ENCODE measurements at regions not wholly inside any gene's neighbourhood (a gene's known extent, or its start where the extent isn't known, plus 50 kb on each side); places are given as distances from the start of the nearest gene placed in this dataset.

DNA sequence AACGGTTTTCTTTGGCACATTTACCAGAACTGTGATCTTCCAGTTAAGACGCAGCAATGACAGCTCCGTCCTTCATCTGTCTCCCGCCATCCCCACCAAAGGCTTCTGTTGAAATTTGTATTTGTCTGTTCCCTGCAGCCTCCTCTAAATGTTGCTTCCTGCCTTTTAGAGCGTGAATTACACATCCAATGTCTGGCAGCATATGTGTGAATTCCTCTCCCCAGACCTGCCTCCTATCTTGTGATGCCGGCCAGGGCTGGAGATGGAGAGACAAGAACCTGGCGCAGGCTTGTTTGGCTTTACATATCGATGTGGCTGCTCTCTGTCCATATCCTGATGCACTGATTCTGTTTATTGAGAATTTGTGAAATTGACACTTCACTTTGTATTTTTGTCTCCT, 738.4 kb upstream of the TMEM132C start:
- Histone ChIP-seq H3K36me3 (ENCODE audit: insufficient read depth, low read length) (no peaks in the 10 kb centered on the region), H3K9me3 (ENCODE audit: control insufficient read depth, insufficient read depth, low read length) (no peaks in the 10 kb centered on the region), H3K4me1 (ENCODE audit: insufficient read depth, low read length) (no peaks in the 10 kb centered on the region), H3K9ac (ENCODE audit: low read depth, low read length) (no peak overlapping the region)

DNA sequence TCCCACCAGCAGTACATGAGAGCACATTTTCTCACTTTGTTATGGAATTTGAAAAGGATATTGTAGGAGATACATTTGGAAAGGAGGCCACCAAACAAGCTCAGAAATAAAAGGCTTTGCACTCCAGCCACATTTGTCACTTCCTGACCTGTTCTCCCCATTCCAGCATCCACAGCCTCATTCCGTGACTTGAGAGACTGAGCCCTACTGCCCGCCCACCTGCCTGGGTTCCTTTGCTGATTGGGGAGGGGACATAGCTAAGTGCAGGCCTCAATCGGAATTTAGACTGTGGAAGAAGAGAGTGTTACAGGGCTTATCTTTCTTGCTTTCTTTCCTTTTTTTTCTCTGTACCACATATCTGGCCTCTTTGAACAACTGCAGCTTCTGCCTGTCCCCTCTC, 735.4 kb upstream of the TMEM132C start:
- Histone ChIP-seq H3K9ac (ENCODE audit: low read depth, low read length) (no peak overlapping the region), H3K4me1 (ENCODE audit: insufficient read depth, low read length) (no peaks in the 10 kb centered on the region), H3K36me3 (ENCODE audit: insufficient read depth, low read length) (no peaks in the 10 kb centered on the region), H3K9me3 (ENCODE audit: control insufficient read depth, insufficient read depth, low read length) (peaks cover 2% of the 10 kb centered on the region; the same call in 1 of the 2 replicates)

DNA sequence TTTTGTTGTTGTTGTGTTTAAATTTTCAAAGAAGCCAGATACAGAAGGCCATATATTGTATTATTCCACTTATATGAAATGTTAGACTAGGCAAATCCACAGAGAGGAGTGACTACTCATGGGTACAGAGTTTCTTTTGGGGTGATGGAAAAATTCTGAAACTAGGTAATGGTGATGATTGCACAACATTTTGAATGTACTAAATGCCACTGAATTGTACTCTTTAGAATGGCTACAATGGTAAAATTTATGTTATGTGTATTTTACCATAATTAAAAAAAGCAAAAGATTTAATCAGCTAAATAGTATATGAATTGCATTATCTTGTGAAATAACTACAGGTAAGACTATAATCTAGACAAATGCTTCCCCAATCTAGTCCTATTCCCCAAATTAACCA, 733.6 kb upstream of the TMEM132C start:
- Histone ChIP-seq H3K36me3 (ENCODE audit: insufficient read depth, low read length) (no peaks in the 10 kb centered on the region), H3K9me3 (ENCODE audit: control insufficient read depth, insufficient read depth, low read length) (peaks cover 2% of the 10 kb centered on the region; the same call in 1 of the 2 replicates)

DNA sequence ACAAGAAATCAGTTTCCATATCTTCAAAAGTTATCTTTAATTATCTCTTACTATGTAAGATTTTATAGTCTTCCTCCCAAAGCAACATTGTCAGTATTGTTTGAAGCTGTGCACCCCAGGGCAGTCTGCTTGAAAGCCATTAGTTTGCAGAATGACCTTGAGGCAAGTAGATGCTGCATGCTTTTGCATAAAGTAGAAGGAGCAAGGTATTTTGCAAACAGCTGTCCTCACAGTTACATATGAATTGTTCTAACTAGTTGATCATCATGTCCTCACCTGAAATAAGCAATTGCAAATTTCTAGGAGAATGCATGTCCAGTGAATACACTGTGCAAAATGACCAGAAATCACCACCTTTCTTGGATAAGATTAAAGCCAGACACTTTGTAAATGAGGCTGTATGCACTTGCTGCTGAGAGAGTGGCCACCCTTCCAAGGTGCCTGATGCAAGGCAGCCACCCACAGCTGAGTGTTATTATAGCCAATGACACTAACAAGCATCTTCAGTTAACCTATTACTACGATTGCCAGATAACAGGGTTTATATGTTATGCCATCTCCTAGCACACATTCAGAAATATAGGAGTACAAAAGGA, 730.0 kb upstream of the TMEM132C start:
- no peak overlapping the region for H3K9ac ChIP-seq (ENCODE audit: low read depth, low read length)
- H3K9me3 ChIP-seq (ENCODE audit: control insufficient read depth, insufficient read depth, low read length) = peaks cover 2% of the 10 kb centered on the region; the same call in 1 of the 2 replicates

More for the DNA sequence above, 733.6 kb upstream of the TMEM132C start:
- Histone ChIP-seq H3K9ac (ENCODE audit: low read depth, low read length) (no peak overlapping the region), H3K4me1 (ENCODE audit: insufficient read depth, low read length) (no peaks in the 10 kb centered on the region)

DNA sequence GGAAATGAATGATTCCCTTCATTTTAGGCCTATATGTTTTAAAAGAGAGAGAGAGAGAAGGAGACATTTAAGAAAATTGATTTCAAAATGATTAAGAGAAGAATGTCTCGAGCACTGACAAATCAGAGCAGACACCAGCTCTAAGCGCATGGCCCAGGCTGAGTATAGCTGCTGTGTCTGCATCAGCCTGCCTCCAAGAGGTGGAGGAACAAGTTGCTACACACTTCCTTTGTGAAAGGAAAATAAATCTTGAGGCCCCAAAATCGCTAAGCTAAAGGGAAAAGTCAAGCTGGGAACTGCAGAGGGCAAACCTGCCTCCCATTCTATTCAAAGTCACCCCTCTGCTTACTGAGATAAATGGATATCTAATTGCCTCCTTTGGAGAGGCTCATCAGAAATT, 728.7 kb upstream of the TMEM132C start:
- Histone ChIP-seq H3K36me3 (ENCODE audit: insufficient read depth, low read length) (no peaks in the 10 kb centered on the region), H3K4me1 (ENCODE audit: insufficient read depth, low read length) (no peaks in the 10 kb centered on the region), H3K9ac (ENCODE audit: low read depth, low read length) (no peak overlapping the region), H3K9me3 (ENCODE audit: control insufficient read depth, insufficient read depth, low read length) (peaks cover 2% of the 10 kb centered on the region; the same call in 1 of the 2 replicates)

More for the DNA sequence above, 730.0 kb upstream of the TMEM132C start:
- Histone ChIP-seq H3K4me1 (ENCODE audit: insufficient read depth, low read length) (no peaks in the 10 kb centered on the region), H3K36me3 (ENCODE audit: insufficient read depth, low read length) (no peaks in the 10 kb centered on the region)

DNA sequence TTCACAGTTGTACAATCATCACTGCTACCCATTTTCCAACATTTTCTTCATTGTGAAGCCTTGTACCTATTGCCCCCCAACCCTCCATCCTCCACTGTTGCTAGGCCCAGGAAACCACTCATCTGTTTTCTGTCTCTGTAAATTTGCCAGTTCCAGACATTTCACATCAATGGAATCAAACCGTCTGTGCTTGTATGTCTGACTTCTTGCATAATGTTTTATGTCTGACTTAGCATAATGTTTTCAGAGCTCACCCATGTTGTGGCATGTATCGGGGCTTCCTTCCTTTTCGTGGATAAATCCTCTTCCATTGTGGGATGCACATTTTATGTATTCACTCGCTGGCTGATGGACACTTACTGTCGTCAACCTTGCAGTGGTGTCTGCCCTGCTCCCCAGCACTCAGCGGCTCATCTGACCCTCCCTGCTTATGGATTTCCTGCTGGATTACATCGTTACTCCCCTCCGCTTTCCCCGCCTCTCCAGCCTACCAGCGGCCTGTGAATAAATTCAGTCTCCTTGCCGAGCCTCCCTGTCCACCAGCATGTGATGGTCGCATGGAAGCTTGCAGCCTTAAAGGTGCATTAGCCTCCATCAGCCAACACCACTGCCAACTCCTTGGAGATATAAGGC, 727.6 kb upstream of the TMEM132C start:
- no peaks in the 10 kb centered on the region for H3K4me1 ChIP-seq (ENCODE audit: insufficient read depth, low read length)
- peaks cover 2% of the 10 kb centered on the region; the same call in 1 of the 2 replicates for H3K9me3 ChIP-seq (ENCODE audit: control insufficient read depth, insufficient read depth, low read length)
- H3K36me3 ChIP-seq (ENCODE audit: insufficient read depth, low read length) = no peaks in the 10 kb centered on the region
- no peak overlapping the region for H3K9ac ChIP-seq (ENCODE audit: low read depth, low read length)

DNA sequence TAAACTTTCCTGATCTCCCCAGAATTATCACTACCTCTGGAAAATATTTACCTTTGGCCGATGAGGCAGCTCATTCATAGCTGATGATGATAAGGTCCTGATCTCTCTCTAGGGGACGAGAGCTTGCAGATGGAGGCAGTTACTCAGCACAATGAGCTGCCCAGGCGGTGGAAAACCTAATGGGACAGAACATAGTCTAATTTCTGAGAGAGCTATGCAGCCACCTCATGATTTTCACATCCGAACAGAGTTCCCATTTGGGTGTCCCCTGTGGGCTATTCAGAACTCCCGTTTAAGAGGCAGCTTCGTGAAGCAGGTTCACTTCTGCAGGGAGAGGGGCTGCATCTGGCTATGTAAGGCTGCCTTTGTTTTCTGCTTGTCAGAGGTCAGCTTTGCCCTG, 724.6 kb upstream of the TMEM132C start:
- Histone ChIP-seq H3K9me3 (ENCODE audit: control insufficient read depth, insufficient read depth, low read length) (no peaks in the 10 kb centered on the region), H3K36me3 (ENCODE audit: insufficient read depth, low read length) (no peaks in the 10 kb centered on the region), H3K9ac (ENCODE audit: low read depth, low read length) (no peak overlapping the region), H3K4me1 (ENCODE audit: insufficient read depth, low read length) (no peaks in the 10 kb centered on the region)

DNA sequence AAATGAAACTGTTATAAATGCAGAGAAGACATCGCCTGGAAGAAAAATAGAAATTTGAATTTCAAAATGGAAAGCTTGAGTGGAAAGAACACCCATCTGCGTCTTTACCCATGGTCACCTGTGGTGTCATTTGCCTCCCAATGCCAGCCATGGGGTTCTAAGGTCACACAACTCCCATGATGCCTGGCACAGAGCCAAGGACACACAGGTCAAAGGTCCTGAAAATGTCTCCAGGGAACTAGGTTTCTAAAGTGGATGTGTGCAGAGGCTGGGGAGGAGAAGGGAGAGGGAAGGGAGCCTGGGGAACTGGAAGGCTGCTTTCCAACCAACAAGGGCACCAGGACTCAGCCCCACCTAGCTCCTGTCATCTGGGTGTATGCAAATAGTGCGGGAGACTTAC, 724.0 kb upstream of the TMEM132C start:
- H3K36me3 ChIP-seq (ENCODE audit: insufficient read depth, low read length) = no peaks in the 10 kb centered on the region
- H3K9ac ChIP-seq (ENCODE audit: low read depth, low read length) = no peak overlapping the region
- no peaks in the 10 kb centered on the region for H3K9me3 ChIP-seq (ENCODE audit: control insufficient read depth, insufficient read depth, low read length)
- H3K4me1 ChIP-seq (ENCODE audit: insufficient read depth, low read length) = peaks cover 2% of the 10 kb centered on the region; the same call in 1 of the 2 replicates

DNA sequence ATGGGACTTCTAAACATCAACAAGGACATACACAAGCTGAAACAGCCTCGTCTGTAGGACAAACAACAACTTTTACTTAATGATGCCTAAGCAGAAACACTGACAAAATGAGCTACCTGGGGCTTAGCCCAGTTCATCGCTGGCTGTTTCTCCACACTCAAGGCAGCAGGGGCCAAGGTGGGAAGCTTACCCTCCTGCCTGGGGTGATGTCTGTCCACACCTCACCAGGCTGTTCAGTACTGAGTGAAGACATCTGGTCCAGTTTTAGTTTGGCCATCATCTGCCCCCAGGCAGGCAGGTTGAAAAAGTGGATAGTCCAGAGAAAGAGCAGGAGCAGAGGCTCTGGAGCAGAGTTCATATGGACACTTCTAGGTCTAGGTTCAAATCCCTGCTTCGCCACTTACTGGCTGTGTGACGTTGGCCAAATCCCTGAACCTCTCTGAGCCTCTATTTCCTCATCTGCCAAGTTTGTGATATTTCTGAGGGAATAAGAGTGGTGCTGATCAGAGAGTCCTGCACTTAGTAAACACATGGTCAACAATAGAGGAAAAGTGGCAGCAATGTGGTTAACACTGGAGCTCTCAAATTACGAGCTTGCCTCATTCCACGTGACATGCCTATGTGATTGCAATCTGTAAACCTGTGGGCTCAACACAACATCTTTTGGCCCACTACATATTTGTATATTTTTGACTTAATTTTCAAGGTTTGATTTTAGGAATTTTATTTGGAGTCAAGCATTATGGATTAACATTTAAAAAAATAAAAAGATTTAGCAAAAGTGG, 720.1 kb upstream of the TMEM132C start:
- Histone ChIP-seq H3K9ac (ENCODE audit: low read depth, low read length) (no peak overlapping the region), H3K9me3 (ENCODE audit: control insufficient read depth, insufficient read depth, low read length) (no peaks in the 10 kb centered on the region), H3K36me3 (ENCODE audit: insufficient read depth, low read length) (no peaks in the 10 kb centered on the region), H3K4me1 (ENCODE audit: insufficient read depth, low read length) (peaks cover 7% of the 10 kb centered on the region; the same call in 1 of the 2 replicates)

DNA sequence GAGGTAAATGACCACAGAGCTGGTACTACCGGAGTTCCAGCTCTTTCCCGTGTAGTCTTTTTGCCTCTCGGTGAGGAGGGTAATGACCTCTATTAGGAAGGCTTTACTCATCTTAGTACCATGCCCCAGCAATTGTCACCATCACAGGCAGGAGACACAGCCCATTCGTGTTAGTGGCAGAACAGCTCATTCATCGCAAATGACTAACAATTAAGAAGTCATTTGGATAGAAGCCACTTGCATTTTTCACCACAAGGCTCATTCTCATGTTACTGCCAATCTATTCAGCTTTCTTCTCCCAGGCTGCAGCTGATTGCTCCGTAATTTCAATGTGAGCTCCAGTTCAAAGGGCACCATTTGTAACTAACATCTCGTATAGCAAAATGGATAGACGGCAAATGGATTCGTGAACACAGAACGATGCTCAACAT, 718.8 kb upstream of the TMEM132C start:
- Histone ChIP-seq H3K36me3 (ENCODE audit: insufficient read depth, low read length) (no peaks in the 10 kb centered on the region), H3K9ac (ENCODE audit: low read depth, low read length) (no peak overlapping the region), H3K4me1 (ENCODE audit: insufficient read depth, low read length) (peaks cover 7% of the 10 kb centered on the region; the same call in 1 of the 2 replicates), H3K9me3 (ENCODE audit: control insufficient read depth, insufficient read depth, low read length) (no peaks in the 10 kb centered on the region)

DNA sequence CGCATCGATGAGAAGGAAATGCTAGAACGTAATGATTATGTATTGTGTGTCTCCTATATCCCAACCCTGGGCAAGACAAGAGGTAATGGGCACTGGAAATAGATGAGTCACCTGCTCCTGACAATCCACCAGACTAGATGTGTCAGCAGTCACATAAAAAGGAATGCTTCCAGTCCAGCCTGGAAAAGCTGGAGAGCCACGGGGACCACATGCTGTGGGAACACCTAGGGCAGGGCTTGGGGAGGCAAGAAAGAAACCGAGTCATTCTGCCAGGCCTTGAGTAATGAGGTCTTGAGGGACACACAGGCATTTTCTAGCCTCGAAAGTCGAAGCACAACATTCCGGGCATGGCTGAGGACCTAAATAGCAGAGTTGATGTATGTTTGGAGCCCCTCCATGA, 716.7 kb upstream of the TMEM132C start:
- no peak overlapping the region for H3K9ac ChIP-seq (ENCODE audit: low read depth, low read length)
- no peaks in the 10 kb centered on the region for H3K36me3 ChIP-seq (ENCODE audit: insufficient read depth, low read length)
- no peaks in the 10 kb centered on the region for H3K9me3 ChIP-seq (ENCODE audit: control insufficient read depth, insufficient read depth, low read length)
- H3K4me1 ChIP-seq (ENCODE audit: insufficient read depth, low read length) = peaks cover 7% of the 10 kb centered on the region; the same call in 1 of the 2 replicates

DNA sequence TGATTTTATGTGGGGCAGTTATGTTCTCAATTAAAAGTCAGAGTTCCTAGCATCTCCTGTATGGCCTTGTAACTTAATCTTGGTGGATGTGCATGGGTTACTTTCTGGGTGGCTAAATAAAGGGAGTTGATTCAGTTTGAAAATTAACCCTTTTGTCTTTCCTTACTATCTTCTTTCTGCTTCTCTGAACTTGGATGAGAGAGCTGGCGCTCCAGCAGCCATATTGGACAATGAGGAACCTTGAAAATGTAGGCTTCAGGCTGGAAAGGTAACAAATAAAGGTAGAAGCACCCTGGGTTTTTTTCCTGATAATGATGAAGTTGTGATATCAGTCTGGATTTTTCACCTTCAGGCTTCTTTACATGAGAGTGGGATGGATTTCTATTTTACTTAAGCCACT, 714.1 kb upstream of the TMEM132C start:
- Histone ChIP-seq H3K9ac (ENCODE audit: low read depth, low read length) (no peak overlapping the region), H3K9me3 (ENCODE audit: control insufficient read depth, insufficient read depth, low read length) (no peaks in the 10 kb centered on the region), H3K4me1 (ENCODE audit: insufficient read depth, low read length) (peaks cover 6% of the 10 kb centered on the region; the same call in 1 of the 2 replicates), H3K36me3 (ENCODE audit: insufficient read depth, low read length) (no peaks in the 10 kb centered on the region)

DNA sequence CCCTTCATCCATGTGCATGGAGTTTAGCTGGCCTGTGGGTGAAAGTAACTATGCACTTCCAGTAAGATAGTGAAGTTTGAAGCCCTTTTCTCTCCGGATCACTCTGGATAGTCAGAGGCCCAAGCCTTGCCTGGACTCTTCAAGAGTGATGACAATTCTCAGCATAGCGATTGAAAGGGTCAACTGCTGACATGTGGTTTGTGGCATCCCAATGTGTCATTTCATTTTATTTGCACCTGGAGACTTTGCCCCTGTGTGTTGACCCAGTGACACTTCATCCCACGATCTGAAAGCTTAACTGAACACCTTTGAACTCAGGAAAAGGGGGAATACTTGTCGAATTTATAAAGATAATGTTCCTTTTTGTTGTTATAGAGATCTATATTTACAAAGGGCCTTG, 711.9 kb upstream of the TMEM132C start:
- Histone ChIP-seq H3K9ac (ENCODE audit: low read depth, low read length) (no peak overlapping the region), H3K36me3 (ENCODE audit: insufficient read depth, low read length) (no peaks in the 10 kb centered on the region), H3K4me1 (ENCODE audit: insufficient read depth, low read length) (no peaks in the 10 kb centered on the region; the same call in 1 of the 2 replicates), H3K9me3 (ENCODE audit: control insufficient read depth, insufficient read depth, low read length) (no peaks in the 10 kb centered on the region)

DNA sequence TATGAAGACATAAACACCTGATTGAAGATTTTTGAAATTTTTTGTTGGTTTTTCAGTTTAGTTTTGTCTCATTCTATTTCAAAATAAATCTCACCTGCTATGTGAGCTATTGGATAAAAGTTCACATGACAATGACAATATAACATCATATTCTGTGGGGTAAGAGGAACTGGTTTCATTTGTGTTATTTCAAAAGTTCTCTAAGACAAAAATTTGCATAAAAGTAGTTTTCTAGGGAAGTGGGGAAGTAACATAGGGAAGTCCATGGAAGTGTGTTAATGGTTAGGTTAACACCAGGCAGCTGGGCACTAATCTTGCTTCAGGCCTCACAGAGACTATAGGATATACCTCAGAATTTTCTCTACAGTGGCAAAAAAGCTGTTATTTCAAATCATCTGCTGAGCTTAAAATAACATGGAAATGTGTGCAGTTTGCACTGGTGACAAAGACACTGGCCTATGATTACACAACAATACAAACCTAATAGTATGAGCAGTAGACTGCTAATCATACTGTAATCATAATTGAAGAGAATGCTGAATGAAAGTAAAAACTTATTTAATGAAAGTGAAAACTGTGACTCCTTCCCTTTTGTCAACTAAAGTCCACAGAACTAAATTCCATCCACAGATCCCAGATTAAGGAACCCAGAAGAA, 710.6 kb upstream of the TMEM132C start:
- H3K9me3 ChIP-seq (ENCODE audit: control insufficient read depth, insufficient read depth, low read length) = no peaks in the 10 kb centered on the region
- no peaks in the 10 kb centered on the region for H3K36me3 ChIP-seq (ENCODE audit: insufficient read depth, low read length)
- no peak overlapping the region for H3K9ac ChIP-seq (ENCODE audit: low read depth, low read length)
- no peaks in the 10 kb centered on the region; the same call in 1 of the 2 replicates for H3K4me1 ChIP-seq (ENCODE audit: insufficient read depth, low read length)

Measured in ES-I3 (cell line).